ENCODE measurements at regions not wholly inside any gene's neighbourhood (a gene's known extent, or its start where the extent isn't known, plus 50 kb on each side); places are given as distances from the start of the nearest gene placed in this dataset.

- Histone ChIP-seq H3K36me3 (no peaks in the 10 kb centered on the region), H3K9me3 (no peaks in the 10 kb centered on the region), H3K27me3 (no peaks in the 10 kb centered on the region), H3K4me3 (no peak overlapping the region), H3K4me1 (no peaks in the 10 kb centered on the region), H3K27ac (no peak overlapping the region)
- WGBS, 2 donors, result 91 to 94% methylated on average over 3 of the region's 3 CpGs
- DNase-seq, result no peak
- TF ChIP-seq CTCF (IDR thresholded peaks at IDR 0.05), result no peak
- no peak for ATAC-seq
- intact Hi-C loops (cut with DNase I), result no loop called here
- no peak for FAIRE-seq
Measured at GRCh38 chr10:28425422-28425821, 107.5 kb upstream of the WAC start.

GRCh38 chr10:28426392-28427159 lies 106.3 kb upstream of the WAC start:
- FAIRE-seq, result no peak
- intact Hi-C loops (cut with DNase I), result no loop called here

GRCh38 chr10:28427376-28427775 lies 105.5 kb upstream of the WAC start:
- no peak for DNase-seq
- Histone ChIP-seq H3K27ac (no peak overlapping the region), H3K27me3 (no peaks in the 10 kb centered on the region), H3K9me3 (no peaks in the 10 kb centered on the region), H3K4me1 (peaks cover 0 to 3% (median 0%) of the 10 kb centered on the region in 3 donors), H3K36me3 (no peaks in the 10 kb centered on the region), H3K4me3 (no peak overlapping the region)
- TF ChIP-seq CTCF (IDR thresholded peaks at IDR 0.05), result no peak
- ATAC-seq, result no peak
- FAIRE-seq, result no peak
- 70 to 74% methylated on average over 5 of the region's 5 CpGs for WGBS, 2 donors
- intact Hi-C loops (cut with DNase I), result no loop called here

More at GRCh38 chr10:28426392-28427159, 106.3 kb upstream of the WAC start:
- Histone ChIP-seq H3K27ac (no peak overlapping the region), H3K4me1 (no peaks in the 10 kb centered on the region), H3K27me3 (no peaks in the 10 kb centered on the region), H3K4me3 (no peak overlapping the region), H3K36me3 (no peaks in the 10 kb centered on the region), H3K9me3 (no peaks in the 10 kb centered on the region)
- no peak for DNase-seq
- no peak for ATAC-seq
- TF ChIP-seq CTCF (IDR thresholded peaks at IDR 0.05), result no peak

- Histone ChIP-seq H3K4me3 (no peak overlapping the region), H3K9me3 (no peaks in the 10 kb centered on the region), H3K27ac (no peak overlapping the region), H3K27me3 (no peaks in the 10 kb centered on the region), H3K36me3 (no peaks in the 10 kb centered on the region), H3K4me1 (peaks cover 0 to 3% (median 0%) of the 10 kb centered on the region in 3 donors)
- DNase-seq, result no peak
- no peak for ATAC-seq
- FAIRE-seq, result no peak
- no peak for TF ChIP-seq CTCF (IDR thresholded peaks at IDR 0.05)
- intact Hi-C loops (cut with DNase I), result no loop called here
Measured at GRCh38 chr10:28429045-28429444, 103.9 kb upstream of the WAC start.

- Histone ChIP-seq H3K36me3 (no peaks in the 10 kb centered on the region), H3K27ac (no peak overlapping the region), H3K4me1 (peaks cover 0 to 3% (median 0%) of the 10 kb centered on the region in 3 donors), H3K27me3 (no peaks in the 10 kb centered on the region), H3K9me3 (no peaks in the 10 kb centered on the region), H3K4me3 (no peak overlapping the region)
- no peak for DNase-seq
- no peak for TF ChIP-seq CTCF (IDR thresholded peaks at IDR 0.05)
- 73 to 75% methylated on average over 3 of the region's 3 CpGs for WGBS, 2 donors
- FAIRE-seq, result no peak
- ATAC-seq, result no peak
- intact Hi-C loops (cut with DNase I), result loop anchor here in 1 of 3 donors (10.0 kb wide), 1 partner anchor 105 kb away; the partner anchor contains the start of gene WAC
Measured at GRCh38 chr10:28429573-28430216, 103.2 kb upstream of the WAC start.

All from pancreas (tissue), 10 donors.